Uterus (tissue), 3 donors: ENCODE measurements at regions not wholly inside any gene's neighbourhood (a gene's known extent, or its start where the extent isn't known, plus 50 kb on each side); places are given as distances from the start of the nearest gene placed in this dataset.
"Not testable (repeated sequence)": the region's sequence is repeated elsewhere in the genome, so short reads cannot be mapped to it uniquely, and the experiment has no call there.

Experiments
- DNase-seq, 2 donors: peaks; one replicate each; pipeline ENCODE4 v3.0.0-alpha.2; 2019 to 2020
- H3K27ac ChIP-seq, 2 donors: fragments of 200-600 bp; sonication (generic); 1 replicate in 1 of 2; 2 replicates in 1 of 2; pipeline ENCODE4 v1.5.1; 2016 to 2018
- H3K27me3 ChIP-seq, 2 donors: fragments of 200-600 bp; sonication (generic); one replicate each; pipeline ENCODE4 v1.5.1; 2018 to 2019; ENCODE audit warnings: control low read depth in 1 of 2
- H3K36me3 ChIP-seq, 2 donors: fragments of 200-600 bp; sonication (generic); one replicate each; pipeline ENCODE4 v1.5.1; 2019; ENCODE audit warnings: control low read depth in 1 of 2
- H3K4me1 ChIP-seq, 2 donors: fragments of 200-600 bp; sonication (generic); one replicate each; pipeline ENCODE4 v1.5.1; 2018 to 2019; ENCODE audit warnings: control low read depth in 1 of 2
- H3K4me3 ChIP-seq, 2 donors: fragments of 200-600 bp; sonication (generic); 1 replicate in 1 of 2; 2 replicates in 1 of 2; pipeline ENCODE4 v1.5.1; 2018 to 2019; ENCODE audit warnings: mild to moderate bottlenecking in 1 of 2
- H3K9me3 ChIP-seq, 2 donors: fragments of 200-600 bp; sonication (generic); one replicate each; pipeline ENCODE4 v1.5.1; 2019; ENCODE audit warnings: control low read depth in 1 of 2
- POLR2A ChIP-seq, 2 donors: fragments of 450-650 bp; IDR thresholded peaks; one replicate each; pipeline ENCODE4 v1.6.1; 2016; ENCODE audit warnings: antibody characterized with exemption in 2 of 2, mild to moderate bottlenecking in 1 of 2, moderate library complexity in 1 of 2
- intact Hi-C: fragments of 100-400 bp; cut with DNase I; formaldehyde crosslinking; loops from one replicate; pipeline ENCODE4 v1.15.1; 2023; ENCODE audit warnings: low total_unique reads
- TF ChIP-seq, protein P1 (sequence below), 4 experiments: fragments of 200-600 bp in 2 of 4; fragments of 450-650 bp in 2 of 4; sonication (generic) in 2 of 4; IDR thresholded peaks; one replicate each; pipeline ENCODE4 v1.5.1; 2016 to 2019; ENCODE audit warnings: antibody characterized with exemption in 4 of 4, mild to moderate bottlenecking in 2 of 4, moderate library complexity in 1 of 4
- donor health status: DM: yes; HTN: yes; CAD: no.

- DNase-seq: no peak
- Histone ChIP-seq H3K27me3 (no peaks in the 10 kb centered on the region), H3K4me3 (no peak overlapping the region), H3K9me3 (no peaks in the 10 kb centered on the region), H3K36me3 (no peaks in the 10 kb centered on the region), H3K27ac (no peak overlapping the region), H3K4me1 (no peaks in the 10 kb centered on the region)
- intact Hi-C loops: no loop called here
- no peak for TF ChIP-seq POLR2A (IDR thresholded peaks at IDR 0.05)
- TF ChIP-seq, protein P1, sequence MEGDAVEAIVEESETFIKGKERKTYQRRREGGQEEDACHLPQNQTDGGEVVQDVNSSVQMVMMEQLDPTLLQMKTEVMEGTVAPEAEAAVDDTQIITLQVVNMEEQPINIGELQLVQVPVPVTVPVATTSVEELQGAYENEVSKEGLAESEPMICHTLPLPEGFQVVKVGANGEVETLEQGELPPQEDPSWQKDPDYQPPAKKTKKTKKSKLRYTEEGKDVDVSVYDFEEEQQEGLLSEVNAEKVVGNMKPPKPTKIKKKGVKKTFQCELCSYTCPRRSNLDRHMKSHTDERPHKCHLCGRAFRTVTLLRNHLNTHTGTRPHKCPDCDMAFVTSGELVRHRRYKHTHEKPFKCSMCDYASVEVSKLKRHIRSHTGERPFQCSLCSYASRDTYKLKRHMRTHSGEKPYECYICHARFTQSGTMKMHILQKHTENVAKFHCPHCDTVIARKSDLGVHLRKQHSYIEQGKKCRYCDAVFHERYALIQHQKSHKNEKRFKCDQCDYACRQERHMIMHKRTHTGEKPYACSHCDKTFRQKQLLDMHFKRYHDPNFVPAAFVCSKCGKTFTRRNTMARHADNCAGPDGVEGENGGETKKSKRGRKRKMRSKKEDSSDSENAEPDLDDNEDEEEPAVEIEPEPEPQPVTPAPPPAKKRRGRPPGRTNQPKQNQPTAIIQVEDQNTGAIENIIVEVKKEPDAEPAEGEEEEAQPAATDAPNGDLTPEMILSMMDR (IDR thresholded peaks at IDR 0.05): no peak
These were observed 1900.0 kb downstream of the C4orf33 start for GRCh38 chr4:130995988-130996387.

DNA sequence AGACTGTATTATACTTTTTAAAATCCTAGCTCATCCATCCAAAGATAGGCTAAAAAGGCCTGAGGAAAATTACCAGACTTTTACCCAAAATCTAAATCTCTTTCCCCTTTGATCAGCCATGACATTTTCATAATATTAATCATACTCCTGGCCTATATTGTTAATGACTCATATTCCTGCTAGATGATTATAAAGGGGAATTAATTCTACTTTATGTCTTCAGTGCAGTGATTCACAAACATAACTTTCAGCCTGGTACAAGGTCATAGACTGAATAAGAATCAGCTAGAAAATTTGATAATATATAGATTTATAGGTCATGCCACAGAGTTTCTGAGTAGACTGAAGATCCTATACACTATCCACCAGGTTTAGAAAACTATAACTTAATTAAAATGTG is 1905.4 kb downstream of the C4orf33 start:
- no peaks in the 10 kb centered on the region for H3K4me1 ChIP-seq

GRCh38 chr4:131002132-131002531 is 1906.2 kb downstream of the C4orf33 start:
- TF ChIP-seq, protein P1 (IDR thresholded peaks at IDR 0.05): no peak
- TF ChIP-seq POLR2A (IDR thresholded peaks at IDR 0.05): no peak
- Histone ChIP-seq H3K9me3 (no peaks in the 10 kb centered on the region), H3K27me3 (no peaks in the 10 kb centered on the region), H3K27ac (no peak overlapping the region), H3K4me3 (no peak overlapping the region), H3K4me1 (no peaks in the 10 kb centered on the region), H3K36me3 (no peaks in the 10 kb centered on the region)
- no peak for DNase-seq
- intact Hi-C loops: no loop called here

More for the DNA sequence above, 1905.4 kb downstream of the C4orf33 start:
- TF ChIP-seq, protein P1 (IDR thresholded peaks at IDR 0.05): no peak
- TF ChIP-seq POLR2A (IDR thresholded peaks at IDR 0.05): no peak
- H3K27me3 ChIP-seq: no peaks in the 10 kb centered on the region
- no peaks in the 10 kb centered on the region for H3K36me3 ChIP-seq
- no peak overlapping the region for H3K4me3 ChIP-seq
- DNase-seq: no peak
- no peak overlapping the region for H3K27ac ChIP-seq
- H3K9me3 ChIP-seq: no peaks in the 10 kb centered on the region
- intact Hi-C loops: no loop called here

DNA sequence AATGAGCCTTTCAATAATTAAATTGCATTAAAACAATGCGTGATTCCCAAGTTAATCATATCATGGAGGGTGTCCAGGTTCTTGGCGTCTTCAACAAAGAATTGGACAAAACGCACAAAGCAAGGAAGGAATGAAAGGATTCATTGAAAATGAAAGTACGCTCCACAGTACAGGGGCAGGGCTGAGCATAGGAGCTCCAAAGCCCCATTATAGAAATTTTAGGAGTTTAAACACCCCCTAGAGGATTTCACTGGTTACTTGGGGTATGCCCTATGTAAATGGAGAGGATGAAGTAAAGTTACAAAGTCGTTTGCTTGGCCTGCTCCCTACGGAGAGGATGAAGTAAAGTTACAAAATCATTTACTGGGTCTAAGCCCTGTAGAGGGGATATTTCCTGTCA is 1910.4 kb downstream of the C4orf33 start:
- no peaks in the 10 kb centered on the region for H3K9me3 ChIP-seq
- no peak for DNase-seq
- H3K27ac ChIP-seq: no peak overlapping the region
- intact Hi-C loops: no loop called here
- H3K27me3 ChIP-seq: no peaks in the 10 kb centered on the region
- no peaks in the 10 kb centered on the region for H3K4me1 ChIP-seq
- no peaks in the 10 kb centered on the region for H3K36me3 ChIP-seq
- no peak overlapping the region for H3K4me3 ChIP-seq
- TF ChIP-seq, protein P1 (IDR thresholded peaks at IDR 0.05): no peak
- no peak for TF ChIP-seq POLR2A (IDR thresholded peaks at IDR 0.05)

DNA sequence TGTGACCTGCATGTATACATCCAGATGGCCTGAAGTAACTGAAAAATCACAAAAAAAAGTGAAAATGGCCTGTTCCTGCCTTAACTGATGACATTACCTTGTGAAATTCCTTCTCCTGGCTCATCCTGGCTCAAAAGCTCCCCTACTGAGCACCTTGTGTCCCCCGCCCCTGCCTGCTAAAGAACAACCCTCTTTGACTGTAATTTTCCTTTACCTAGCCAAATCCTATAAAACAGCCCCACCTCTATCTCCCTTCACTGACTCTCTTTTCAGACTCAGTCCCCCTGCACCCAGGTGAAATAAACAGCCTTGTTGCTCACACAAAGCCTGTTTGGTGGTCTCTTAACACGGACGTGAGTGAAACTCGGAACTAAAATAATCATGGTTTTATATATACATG is 1916.0 kb downstream of the C4orf33 start:
- H3K4me3 ChIP-seq, H3K36me3 ChIP-seq, intact Hi-C loops, DNase-seq, H3K9me3 ChIP-seq, H3K4me1 ChIP-seq, H3K27me3 ChIP-seq, H3K27ac ChIP-seq: not testable (repeated sequence)

- Histone ChIP-seq H3K4me1 (no peaks in the 10 kb centered on the region), H3K27ac (no peak overlapping the region), H3K9me3 (no peaks in the 10 kb centered on the region), H3K4me3 (no peak overlapping the region), H3K27me3 (no peaks in the 10 kb centered on the region), H3K36me3 (no peaks in the 10 kb centered on the region)
- TF ChIP-seq, protein P1 (IDR thresholded peaks at IDR 0.05): no peak
- no peak for TF ChIP-seq POLR2A (IDR thresholded peaks at IDR 0.05)
- DNase-seq: no peak
- intact Hi-C loops: no loop called here
These were observed 1917.3 kb downstream of the C4orf33 start for GRCh38 chr4:131013226-131013625.
